GM18505 (cell line): ENCODE measurements at regions not wholly inside any gene's neighbourhood (a gene's known extent, or its start where the extent isn't known, plus 50 kb on each side); places are given as distances from the start of the nearest gene placed in this dataset.

Source experiments
- ATAC-seq: cut with Tn5 transposase; IDR thresholded peaks from one replicate; pipeline ENCODE4 v1.9.1; 2021; ENCODE audit not compliant: unreplicated experiment
- POLR2A ChIP-seq: IDR thresholded peaks from 4 replicates; pipeline ENCODE4 v1.6.1; 2011; ENCODE audit warnings: borderline replicate concordance; ENCODE audit not compliant: insufficient read depth, insufficient read length; ENCODE audit errors: extremely low read depth

DNA sequence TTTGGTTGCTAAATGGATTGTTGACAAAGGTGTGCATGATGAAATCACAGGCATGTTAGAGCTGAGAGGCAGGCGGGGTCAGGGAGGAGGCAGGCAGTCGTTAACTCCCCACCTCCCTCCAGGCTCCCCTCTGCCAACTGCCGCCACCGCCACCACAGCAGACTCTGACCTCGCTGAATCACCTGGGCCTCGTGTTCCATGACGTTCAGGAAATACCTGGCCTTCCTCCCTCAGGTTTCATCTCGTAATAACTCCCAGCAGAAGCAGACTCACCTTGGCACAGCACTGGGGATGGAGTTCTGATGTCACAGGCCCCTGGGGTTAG lies 198.5 kb downstream of the KATNAL1 start:
- ATAC-seq, result no peak
- TF ChIP-seq POLR2A, result no peak

DNA sequence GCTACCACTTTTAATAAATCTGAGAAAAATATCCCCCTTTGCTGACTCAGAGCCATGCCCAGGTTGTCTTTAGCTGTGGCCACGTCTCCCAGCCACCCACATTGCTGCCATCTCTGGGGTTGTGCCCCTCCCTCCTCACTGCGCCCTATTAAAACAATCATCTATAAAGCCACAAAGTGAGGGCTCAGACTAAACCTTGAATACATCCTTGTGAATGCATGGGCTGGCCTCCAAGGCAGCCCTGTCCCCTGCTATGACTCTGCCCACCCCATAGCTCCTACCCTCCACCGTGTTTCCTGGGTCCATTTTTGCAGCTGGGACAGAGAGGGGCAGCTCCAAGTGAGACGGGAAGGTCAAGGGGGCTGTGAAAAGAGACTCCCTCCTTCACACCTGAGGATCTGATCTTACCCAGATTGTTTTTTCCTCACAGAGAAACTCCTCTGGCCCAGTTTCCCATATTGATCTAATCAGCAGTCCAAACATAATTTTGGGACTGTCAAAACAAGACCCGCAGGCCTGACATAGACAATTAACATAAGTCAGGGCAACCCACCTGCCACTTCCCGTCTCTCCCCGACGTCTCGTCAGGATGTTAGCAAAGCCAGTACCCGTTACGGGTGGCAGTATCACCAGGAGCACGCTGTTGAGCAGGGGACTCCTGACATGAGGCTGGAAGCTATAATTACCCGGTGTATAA lies 199.0 kb downstream of the KATNAL1 start:
- no peak for TF ChIP-seq POLR2A
- ATAC-seq, result no peak

DNA sequence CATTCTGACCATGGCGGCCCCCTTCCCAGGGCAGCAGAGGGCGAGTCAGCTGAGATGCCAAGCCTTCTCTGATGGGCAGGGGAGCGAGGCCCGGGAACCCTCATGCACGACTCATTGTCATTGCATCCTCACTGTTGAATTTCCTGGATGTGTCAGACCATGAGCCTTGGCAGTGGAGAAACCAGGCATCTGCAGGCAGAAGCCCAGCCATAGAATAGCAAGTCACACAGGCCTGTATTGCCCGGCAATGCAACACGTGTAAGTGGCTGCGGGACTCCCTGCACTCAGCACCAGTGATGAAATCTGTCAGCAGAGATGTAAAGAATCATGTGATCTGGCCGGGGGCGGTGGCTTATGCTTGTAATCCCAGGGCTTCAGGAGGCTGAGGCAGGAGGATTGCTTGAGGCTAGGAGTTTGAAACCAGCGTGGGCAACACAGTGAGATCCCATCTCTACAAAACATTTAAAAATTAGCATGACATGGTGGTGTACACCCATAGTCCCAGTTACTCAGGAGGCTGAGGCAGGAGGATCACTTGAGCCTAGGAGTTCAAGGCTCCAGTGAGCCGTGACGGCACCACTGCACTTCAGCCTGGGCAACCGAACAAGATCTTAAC lies 199.7 kb downstream of the KATNAL1 start:
- TF ChIP-seq POLR2A, result no peak
- no peak for ATAC-seq

GRCh38 chr13:30107121-30107520 lies 200.2 kb downstream of the KATNAL1 start:
- no peak for ATAC-seq
- TF ChIP-seq POLR2A, result no peak

- no peak for TF ChIP-seq POLR2A
- ATAC-seq, result no peak
These were observed 202.0 kb downstream of the KATNAL1 start for GRCh38 chr13:30105381-30105780.

DNA sequence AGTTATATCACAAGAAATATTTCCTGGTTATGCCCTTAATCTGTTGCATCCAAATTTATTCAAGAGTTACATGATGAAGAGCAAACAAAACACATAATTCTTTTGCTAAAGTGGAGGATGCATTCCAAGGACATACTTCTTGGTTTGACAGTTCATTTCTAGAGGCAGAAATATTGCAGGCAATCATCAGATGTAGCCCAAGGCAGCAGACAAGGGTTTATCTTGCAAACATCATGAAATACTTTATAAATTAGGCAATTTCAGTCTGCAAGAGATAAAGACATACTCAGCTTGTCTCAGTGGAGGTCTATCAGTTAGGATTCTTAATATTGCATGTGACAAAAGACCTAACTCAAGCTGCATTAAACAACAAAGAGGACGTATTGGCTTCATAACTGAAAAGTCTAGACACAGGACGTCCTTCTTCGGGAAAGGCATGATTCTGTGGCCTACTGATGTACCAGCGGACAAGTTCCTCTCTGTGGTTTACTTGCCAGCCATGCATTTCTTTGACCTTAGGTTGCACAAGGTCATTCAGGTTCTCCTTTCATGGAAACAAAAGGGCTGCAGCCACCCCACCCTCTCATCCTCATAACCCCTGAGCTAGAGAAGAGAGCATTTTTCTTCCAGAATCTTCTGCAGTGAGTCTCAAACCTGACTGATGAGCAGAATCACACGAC lies 204.1 kb downstream of the KATNAL1 start:
- ATAC-seq, result no peak
- no peak for TF ChIP-seq POLR2A

- ATAC-seq, result no peak
- TF ChIP-seq POLR2A, result no peak
These were observed 207.1 kb downstream of the KATNAL1 start for GRCh38 chr13:30100226-30100625.

DNA sequence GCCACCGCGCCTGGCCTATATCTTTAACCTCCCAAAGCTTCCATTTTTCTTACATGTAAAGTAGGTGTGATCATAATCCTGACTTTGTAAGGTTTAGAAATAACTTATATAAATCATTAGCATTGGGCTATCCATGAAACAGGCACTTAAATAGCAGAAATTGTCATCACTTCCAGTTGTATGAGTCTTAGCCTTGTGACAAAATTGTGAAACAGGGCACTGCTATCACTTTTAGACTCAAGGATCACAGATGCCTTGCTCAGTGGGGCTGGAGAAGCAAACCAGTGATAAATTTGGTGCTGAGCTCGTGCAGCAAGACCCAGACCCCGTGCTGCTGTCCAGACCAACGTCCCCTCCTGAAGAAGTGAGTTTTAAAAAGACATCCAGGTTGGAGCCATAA lies 209.7 kb downstream of the KATNAL1 start:
- no peak for TF ChIP-seq POLR2A
- ATAC-seq, result no peak

- TF ChIP-seq POLR2A, result no peak
- no peak for ATAC-seq
These were observed 210.3 kb downstream of the KATNAL1 start for GRCh38 chr13:30097089-30097488.

DNA sequence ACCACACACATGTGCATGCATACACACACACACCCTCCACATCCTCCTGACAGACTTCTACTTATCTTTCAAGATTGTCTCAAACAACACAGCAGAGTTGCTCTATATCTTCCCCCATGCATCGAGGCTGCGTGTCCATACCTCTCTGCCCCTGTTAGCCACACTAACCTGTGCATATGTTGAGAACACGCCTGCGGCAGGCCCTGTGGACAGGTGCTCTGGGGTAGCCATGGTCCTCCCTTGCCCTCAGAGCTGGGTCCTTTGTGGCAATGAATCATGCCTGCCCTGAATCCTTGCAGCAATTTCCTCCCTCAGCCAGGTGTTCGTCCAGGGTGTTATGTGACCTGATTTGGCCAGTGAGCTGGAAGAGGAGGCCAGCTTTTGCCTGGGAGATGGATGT lies 213.3 kb downstream of the KATNAL1 start:
- ATAC-seq, result no peak
- TF ChIP-seq POLR2A, result no peak

- TF ChIP-seq POLR2A, result no peak
These were observed 214.1 kb downstream of the KATNAL1 start for GRCh38 chr13:30093236-30093635.

DNA sequence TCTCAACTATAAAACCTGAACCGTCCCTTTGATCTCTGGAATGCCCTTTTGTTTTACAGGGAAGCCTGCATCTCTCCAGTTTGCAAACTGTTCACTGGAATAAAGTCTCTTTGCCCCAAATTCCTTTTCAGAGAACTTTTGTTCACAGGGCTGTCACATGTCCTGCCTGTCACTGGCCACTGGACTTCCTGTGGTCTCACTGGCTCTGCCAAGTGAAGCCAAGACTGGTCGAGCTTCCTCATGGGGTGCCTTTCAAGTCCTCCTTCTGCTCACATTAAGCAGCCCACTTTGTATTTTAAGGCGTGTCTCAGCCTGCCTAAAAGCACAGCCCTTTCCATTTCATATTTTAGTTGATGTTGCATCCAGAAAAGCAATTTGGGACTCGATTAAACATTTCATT lies 215.7 kb downstream of the KATNAL1 start:
- TF ChIP-seq POLR2A, result no peak
- no peak for ATAC-seq

More at GRCh38 chr13:30093236-30093635, 214.1 kb downstream of the KATNAL1 start:
- ATAC-seq, result no peak

- no peak for ATAC-seq
- TF ChIP-seq POLR2A, result no peak
These were observed 216.3 kb downstream of the KATNAL1 start for GRCh38 chr13:30091035-30091434.

DNA sequence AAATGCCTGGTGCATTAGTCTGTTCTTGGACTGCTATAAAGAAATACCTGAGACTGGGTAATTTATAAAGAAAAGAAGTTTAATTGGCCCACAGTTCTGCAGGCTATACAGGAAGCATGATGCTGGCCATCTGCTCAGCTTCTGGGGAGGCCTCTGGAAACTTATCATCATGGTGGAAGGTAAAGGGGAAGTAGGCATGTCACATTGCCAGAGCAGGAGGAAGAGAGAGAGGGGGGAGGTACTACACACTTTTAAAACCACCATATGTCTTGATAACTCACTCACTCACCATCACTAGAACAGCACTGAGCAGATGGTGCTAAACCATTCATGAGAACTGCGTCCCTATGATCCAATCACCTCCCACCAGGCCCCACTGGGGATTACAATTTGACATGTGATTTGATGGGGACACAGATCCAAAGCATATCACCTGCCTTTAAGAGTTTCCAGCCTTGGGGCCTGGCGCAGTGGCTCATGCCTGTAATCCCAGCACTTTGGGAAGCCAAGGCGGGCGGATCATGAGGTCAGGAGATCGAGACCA lies 219.0 kb downstream of the KATNAL1 start:
- no peak for TF ChIP-seq POLR2A

More for the DNA sequence above, 219.0 kb downstream of the KATNAL1 start:
- ATAC-seq, result no peak
